GM21390 (cell line): ENCODE measurements at regions not wholly inside any gene's neighbourhood (a gene's known extent, or its start where the extent isn't known, plus 50 kb on each side); places are given as distances from the start of the nearest gene placed in this dataset.
"Not testable (repeated sequence)": the region's sequence is repeated elsewhere in the genome, so short reads cannot be mapped to it uniquely, and the experiment has no call there.

Source experiments
- ATAC-seq: cut with Tn5 transposase; IDR thresholded peaks from one replicate; pipeline ENCODE4 v1.9.1; 2021; ENCODE audit not compliant: unreplicated experiment

- no peak for ATAC-seq
Observed at GRCh38 chr5:125429498-125429897, 683.1 kb upstream of the ZNF608 start.

- no peak for ATAC-seq
Observed at GRCh38 chr5:125433457-125433856, 687.0 kb upstream of the ZNF608 start.

GRCh38 chr5:125439243-125439642 is 692.8 kb upstream of the ZNF608 start:
- no peak for ATAC-seq

GRCh38 chr5:125440905-125441304 is 694.5 kb upstream of the ZNF608 start:
- ATAC-seq, result no peak

- ATAC-seq, result no peak
Observed at GRCh38 chr5:125446986-125447385, 700.5 kb upstream of the ZNF608 start.

GRCh38 chr5:125450771-125451170 is 704.3 kb upstream of the ZNF608 start:
- ATAC-seq, result no peak

- ATAC-seq, result no peak
Observed at GRCh38 chr5:125451622-125452021, 705.2 kb upstream of the ZNF608 start.

GRCh38 chr5:125452991-125453390 is 706.6 kb upstream of the ZNF608 start:
- no peak for ATAC-seq

GRCh38 chr5:125455041-125455440 is 708.6 kb upstream of the ZNF608 start:
- ATAC-seq, result no peak

GRCh38 chr5:125456005-125456404 is 709.6 kb upstream of the ZNF608 start:
- not testable (repeated sequence) for ATAC-seq

- ATAC-seq, result no peak
Observed at GRCh38 chr5:125457617-125458016, 711.2 kb upstream of the ZNF608 start.

- not testable (repeated sequence) for ATAC-seq
Observed at GRCh38 chr5:125458949-125459348, 712.5 kb upstream of the ZNF608 start.

GRCh38 chr5:125461641-125462072 is 715.2 kb upstream of the ZNF608 start:
- ATAC-seq, result no peak

GRCh38 chr5:125463466-125464092 is 717.1 kb upstream of the ZNF608 start:
- no peak for ATAC-seq

- no peak for ATAC-seq
Observed at GRCh38 chr5:125464847-125465432, 718.5 kb upstream of the ZNF608 start.

GRCh38 chr5:125465703-125466102 is 719.3 kb upstream of the ZNF608 start:
- ATAC-seq, result peak; percentile 77

- no peak for ATAC-seq
Observed at GRCh38 chr5:125467222-125467621, 720.8 kb upstream of the ZNF608 start.

- no peak for ATAC-seq
Observed at GRCh38 chr5:125470280-125470902, 724.0 kb upstream of the ZNF608 start.

GRCh38 chr5:125476901-125477585 is 730.6 kb upstream of the ZNF608 start:
- no peak for ATAC-seq

GRCh38 chr5:125477586-125477975 is 731.1 kb upstream of the ZNF608 start:
- no peak for ATAC-seq

GRCh38 chr5:125478599-125478998 is 732.2 kb upstream of the ZNF608 start:
- ATAC-seq, result no peak

- ATAC-seq, result no peak
Observed at GRCh38 chr5:125480911-125481310, 734.5 kb upstream of the ZNF608 start.
